OCI-M2 (cell line): ENCODE measurements at regions not wholly inside any gene's neighbourhood (a gene's known extent, or its start where the extent isn't known, plus 50 kb on each side); places are given as distances from the start of the nearest gene placed in this dataset.
"Not testable (repeated sequence)": the region's sequence is repeated elsewhere in the genome, so short reads cannot be mapped to it uniquely, and the experiment has no call there.

Experiments used
- DNase-seq: peaks from one replicate; lab custom pipeline; 2025; ENCODE audit not compliant: unreplicated experiment; lab: John Stamatoyannopoulos, UW

DNA sequence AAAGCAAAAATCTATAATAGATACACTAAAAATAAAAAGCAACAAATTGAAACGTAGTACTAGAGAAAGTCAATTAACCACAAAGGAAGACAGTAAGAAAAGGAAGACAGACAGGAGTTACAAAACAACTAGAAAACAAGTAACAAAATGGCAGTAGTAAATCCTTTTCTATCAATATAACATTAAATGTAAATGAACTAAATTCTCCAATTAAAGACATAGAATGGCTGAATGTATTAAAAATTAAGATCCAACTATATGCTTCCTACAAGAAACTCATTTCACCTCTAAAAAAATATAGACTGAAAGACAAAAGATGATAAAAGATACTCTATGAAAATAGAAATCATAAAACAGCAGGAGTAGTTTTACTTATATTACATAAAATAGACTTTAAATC, 79.1 kb downstream of the CTH start:
- DNase-seq, result no peak

DNA sequence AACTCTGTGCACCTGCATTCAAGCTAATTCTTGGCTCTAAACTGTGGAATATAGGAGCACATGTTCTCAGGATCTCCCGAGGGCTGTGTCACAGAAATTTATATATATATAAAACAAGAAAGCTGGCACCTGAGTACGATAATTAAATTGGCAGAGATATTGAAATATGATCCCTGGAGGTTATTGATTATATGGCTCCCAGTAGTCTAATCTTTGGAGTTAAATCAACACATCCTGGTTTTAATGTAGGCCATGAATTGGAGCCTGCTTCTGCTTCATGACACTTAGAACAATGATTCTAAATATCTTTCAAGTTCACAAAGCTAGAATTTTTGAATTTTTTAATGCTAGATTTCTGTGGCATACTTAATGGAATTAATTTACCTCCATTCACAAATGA, 84.3 kb downstream of the CTH start:
- no peak for DNase-seq

GRCh38 chr1:70496181-70496580, 85.1 kb downstream of the CTH start:
- DNase-seq, result no peak

DNA sequence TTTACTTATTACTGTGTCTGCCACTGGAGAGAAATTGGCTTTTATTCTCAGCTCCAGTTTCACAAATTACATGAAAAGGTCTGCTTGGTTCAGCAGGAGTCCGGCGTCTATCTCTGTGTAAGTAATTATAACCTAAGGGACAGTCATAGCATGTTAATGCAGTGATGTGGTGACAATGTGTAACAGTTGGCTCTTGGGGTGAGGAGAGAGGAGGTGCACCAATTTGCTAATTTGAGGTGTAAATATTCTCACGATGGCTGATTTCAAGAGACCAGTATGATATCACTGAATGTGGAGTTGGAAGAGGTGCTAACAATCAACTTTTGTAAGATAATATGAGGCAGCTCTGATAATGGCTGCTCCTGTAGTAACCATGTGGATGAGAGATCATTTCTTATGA, 86.1 kb downstream of the CTH start:
- DNase-seq, result no peak

DNA sequence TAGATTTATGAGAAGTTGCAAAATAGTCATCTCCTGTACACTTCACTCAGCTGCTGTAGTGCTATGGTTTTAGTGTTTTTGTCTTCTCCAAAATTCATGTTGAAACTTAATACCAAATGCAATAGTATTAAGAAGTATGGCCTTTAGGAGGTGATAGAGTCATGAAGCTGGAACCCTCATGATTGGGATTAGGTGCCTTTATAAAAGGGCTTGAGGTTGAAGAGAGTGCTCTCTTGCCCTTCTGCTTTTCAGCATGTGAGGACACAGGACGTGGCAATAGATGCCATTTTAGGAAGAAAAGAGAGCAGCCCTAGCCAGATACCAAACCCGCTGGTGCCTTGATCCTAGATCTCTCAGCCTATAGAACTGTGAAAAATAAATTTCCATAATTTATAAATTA, 87.6 kb downstream of the CTH start:
- DNase-seq, result no peak

DNA sequence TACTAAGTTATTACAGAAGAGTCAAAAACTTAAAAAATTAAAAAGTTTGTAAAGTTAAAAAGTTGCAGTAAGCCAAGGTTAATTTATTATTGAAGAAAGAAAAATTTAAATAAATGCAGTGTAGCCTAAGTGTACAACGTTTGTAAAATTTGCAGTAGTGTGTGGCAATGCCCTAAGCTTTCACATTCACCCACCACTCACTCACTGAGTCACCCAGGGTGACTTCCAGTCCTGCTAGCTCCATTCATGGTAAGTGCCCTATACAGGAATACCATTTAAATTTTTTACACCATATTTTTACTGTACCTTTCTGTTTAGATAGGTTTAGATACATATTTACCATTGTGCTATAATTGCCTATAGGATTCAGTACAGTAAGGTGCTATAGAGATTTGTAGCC, 88.6 kb downstream of the CTH start:
- DNase-seq, result no peak

DNA sequence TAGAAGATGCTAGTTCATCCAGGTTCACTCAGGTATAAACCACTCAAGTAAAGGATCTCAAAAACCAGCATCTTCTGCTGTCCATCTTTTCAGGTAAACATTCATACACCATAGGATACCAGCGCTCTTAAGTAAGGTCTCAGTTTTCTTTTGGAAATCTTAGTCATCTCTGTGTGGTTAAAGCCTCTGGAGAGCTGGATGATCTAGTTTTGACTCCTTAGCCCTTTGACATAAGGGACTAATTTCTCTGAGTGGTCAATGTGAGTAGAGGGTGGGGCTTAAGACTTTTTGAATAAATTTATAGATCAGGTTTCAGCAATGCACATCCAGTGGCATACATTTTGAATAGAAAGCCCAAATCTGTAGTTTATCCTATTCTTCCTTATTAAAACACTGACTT, 92.3 kb downstream of the CTH start:
- no peak for DNase-seq

DNA sequence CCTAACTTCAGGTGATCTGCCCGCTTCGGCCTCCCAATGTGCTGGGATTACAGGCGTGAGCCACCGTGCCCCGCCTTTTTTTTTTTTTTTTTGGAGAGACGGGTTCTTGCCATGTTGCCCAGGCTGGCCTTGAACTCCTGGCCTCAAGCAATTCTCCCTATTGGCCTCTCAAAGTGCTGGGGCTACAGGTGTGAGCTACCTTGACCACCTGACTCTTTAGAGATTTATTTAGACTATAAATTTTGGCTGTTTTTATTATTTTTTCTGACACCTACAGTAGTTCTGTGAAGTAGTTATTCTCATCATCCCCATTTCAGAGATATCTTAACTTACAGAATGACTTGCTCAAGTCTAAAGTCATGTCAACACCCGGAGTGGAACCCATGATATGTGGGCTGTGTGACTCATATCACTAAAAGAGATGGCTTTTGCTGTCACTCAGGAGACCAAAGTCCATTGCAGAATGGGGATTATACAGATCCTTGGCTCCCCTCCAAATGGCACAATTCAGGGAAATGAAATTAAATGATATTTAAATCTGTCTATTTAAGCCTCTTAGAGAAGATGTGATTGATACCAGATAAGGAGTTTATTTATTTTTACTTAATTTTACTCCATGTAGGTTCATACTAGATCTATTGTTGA, 93.2 kb downstream of the CTH start:
- DNase-seq, result no peak

GRCh38 chr1:70504821-70505193, 93.7 kb downstream of the CTH start:
- DNase-seq, result no peak

- not testable (repeated sequence) for DNase-seq
These were observed 96.9 kb downstream of the CTH start for GRCh38 chr1:70507991-70508390.

- DNase-seq, result no peak
These were observed 99.2 kb downstream of the CTH start for GRCh38 chr1:70509996-70510876.

DNA sequence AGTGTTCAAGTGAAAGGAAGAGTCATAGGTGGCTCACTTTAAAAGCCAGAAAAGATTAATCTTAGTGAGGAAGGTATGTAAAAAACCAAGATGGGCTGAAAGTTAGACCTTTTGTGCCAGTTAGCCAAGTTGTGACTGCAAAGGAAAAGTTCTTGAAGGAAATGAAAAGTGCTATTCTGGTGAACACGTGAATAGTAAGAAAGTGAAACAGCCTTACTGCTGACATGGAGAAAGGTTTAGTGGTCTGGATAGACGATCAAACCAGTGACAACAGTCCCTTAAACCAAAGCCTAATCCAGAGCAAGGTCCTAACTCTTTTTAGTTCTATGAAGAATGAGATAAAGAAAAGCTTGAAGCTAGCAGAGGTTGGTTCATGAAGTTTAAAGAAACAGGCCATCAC, 106.4 kb downstream of the CTH start:
- no peak for DNase-seq

DNA sequence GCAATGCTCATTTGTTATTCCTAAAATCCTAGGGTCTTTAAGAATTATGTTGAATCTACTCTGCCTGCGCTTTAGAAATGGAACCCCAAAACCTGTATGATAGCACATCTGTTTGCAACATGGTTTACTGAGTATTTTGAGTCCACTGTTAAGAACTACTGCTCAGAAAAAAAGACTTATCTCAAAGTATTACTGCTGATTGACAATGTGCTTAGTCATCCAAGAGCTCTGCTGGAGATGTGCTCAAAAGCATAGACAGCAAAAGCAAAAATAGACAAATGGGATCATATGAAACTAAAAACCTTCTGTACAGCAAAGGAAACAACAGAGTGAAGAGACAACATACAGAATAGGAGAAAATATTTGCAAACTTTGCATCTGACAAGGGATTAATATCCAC, 107.0 kb downstream of the CTH start:
- DNase-seq, result no peak

GRCh38 chr1:70528590-70529333, 117.7 kb downstream of the CTH start:
- no peak for DNase-seq

DNA sequence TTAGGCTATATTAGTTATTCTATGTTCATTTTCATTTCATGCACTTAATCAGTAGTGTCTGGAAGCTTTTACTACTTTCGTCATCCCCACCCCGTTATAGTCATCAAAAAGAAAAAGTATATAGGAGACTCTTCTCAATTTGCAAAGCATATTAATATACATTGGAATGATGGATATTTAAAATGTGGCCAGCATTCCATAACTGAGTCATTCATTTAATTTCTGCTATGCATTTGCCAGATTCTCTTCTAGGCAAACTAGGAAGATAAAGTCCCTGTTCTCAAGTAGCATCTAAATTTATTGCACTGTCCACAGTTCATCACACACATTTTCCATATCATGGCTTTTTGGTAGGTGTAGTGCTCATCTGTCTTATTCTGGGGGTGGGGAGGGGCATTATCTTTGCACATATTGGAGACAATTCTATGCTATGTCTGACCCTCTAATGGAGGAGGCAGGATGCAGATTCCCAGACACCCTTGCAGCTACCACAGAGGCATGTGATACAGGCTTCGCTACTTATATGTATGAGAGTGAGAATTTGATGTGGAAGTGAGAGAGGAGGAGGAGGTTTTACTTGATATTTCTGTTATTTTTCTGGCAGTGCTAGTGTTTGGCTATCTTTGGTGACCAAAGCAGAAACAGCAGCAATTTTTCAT, 125.8 kb downstream of the CTH start:
- no peak for DNase-seq

- no peak for DNase-seq
These were observed 126.7 kb downstream of the CTH start for GRCh38 chr1:70537788-70538187.

DNA sequence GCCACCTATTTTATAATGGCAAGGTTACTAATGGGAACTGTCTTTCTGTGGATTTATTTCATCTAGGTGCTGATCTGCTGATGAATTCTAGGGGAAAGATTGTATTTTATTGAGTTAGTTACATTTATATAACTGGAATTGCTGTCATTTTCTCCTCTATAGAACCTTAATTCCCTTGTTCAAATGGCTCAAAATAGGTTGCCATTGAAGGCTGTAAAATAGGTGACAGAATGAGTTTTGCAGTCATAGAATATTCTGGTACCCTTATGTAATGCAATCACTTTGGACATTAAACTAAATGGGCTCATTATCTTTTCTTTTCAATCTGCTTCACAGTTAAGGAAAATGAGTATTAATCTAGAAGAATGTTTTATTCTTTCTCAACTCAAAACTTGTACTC, 131.0 kb downstream of the CTH start:
- DNase-seq, result no peak

DNA sequence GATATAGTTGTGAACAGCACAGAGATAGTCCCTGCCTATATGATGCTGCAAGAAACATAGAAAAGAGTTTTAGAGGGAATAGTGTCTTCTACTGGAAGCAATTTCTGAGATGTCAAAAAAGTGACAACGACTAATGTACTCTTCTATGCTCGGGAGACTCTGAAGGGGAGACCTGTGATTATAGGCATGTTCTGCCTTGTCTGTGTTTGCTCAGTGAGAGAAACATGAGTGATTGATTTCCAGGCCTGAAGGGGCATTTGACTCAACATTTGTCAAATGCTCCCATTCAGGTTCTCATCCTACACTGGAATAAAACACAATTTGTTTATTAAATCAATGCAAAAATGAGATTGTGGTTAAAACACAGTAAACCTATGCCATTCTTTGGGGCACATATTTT, 131.8 kb downstream of the CTH start:
- DNase-seq, result no peak

DNA sequence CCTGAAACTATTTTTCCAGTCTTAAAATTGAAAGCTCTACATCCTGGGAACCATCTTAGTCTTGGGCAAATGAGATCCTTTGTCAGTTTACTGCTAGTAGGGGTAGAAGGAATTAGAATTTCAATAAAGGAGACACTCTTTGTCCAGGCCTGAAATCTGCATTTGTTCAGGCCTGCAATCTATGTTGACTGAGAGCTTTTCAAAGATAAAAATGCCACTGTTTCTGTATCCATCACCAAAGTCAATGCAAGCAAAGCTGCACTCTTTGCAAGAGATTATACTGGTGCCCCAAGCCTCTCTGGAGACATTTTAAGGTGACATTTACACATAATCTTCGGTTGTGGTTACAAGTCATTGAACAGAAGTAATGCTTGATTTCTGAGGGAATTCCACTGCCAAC, 135.7 kb downstream of the CTH start:
- DNase-seq, result no peak

GRCh38 chr1:70552662-70553566, 141.8 kb downstream of the CTH start:
- no peak for DNase-seq

DNA sequence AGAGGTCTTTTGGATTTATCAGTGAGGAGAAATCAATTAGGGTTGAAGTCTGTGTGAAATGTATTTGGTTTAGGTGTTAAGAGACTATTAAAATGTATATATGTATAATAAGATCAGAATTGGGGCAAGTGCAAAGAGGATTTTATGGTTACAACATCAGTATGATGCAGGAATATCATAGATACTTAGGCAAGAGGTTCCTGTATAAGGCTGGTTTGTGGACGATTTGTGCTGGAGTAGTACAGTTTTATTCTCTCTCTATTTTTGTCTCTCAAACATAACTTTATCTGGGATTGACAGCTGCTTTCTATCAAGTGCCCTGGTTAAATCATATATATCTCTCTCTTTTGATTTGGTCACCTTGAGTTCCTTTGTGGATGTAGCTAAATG, 142.5 kb downstream of the CTH start:
- DNase-seq, result no peak
